ENCODE measurements at regions not wholly inside any gene's neighbourhood (a gene's known extent, or its start where the extent isn't known, plus 50 kb on each side); places are given as distances from the start of the nearest gene placed in this dataset.

DNA sequence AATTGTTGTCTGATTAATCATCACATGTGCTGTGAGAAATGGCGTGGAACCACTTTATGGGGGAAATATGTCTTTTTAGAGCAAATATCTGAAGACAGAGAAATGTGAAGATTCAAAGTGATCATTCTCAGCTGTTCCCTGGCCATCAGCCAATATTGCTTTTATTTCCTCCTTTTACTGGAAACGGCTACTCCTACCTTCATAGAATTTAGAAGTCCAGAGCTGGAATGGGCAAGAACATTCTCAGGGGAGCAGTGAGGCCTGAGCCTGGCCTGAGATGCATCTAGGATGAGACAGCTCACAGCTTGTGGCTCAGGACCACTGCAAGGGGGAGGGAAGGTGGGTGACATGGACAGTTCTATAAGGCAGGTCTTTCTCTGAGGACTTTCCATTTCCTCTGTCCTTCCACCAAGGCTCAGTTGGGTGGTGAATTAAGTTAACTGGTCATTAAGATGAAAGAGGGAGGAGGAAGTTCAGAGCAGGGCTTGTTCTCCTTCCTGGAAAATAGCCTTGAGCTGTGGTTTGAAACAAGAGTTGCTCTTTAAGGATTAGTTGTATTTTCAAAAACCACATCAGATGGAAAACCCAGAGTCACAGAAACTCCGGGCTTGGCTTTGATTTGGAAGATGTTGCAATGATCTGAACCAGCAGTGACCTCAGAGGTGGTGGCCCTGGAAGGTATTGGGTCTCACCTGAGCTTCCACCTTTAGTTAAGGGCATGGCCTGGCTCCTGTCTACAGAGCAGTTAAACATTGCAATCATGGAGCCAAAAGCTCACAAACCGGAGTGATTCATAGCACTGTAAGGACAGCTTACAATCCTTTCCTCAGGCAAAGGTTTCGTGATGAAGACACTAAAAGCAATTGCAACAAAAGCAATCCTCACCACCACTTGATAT is 144.3 kb downstream of the VAPA start:
- TF ChIP-seq, protein P1, sequence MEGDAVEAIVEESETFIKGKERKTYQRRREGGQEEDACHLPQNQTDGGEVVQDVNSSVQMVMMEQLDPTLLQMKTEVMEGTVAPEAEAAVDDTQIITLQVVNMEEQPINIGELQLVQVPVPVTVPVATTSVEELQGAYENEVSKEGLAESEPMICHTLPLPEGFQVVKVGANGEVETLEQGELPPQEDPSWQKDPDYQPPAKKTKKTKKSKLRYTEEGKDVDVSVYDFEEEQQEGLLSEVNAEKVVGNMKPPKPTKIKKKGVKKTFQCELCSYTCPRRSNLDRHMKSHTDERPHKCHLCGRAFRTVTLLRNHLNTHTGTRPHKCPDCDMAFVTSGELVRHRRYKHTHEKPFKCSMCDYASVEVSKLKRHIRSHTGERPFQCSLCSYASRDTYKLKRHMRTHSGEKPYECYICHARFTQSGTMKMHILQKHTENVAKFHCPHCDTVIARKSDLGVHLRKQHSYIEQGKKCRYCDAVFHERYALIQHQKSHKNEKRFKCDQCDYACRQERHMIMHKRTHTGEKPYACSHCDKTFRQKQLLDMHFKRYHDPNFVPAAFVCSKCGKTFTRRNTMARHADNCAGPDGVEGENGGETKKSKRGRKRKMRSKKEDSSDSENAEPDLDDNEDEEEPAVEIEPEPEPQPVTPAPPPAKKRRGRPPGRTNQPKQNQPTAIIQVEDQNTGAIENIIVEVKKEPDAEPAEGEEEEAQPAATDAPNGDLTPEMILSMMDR (IDR thresholded peaks at IDR 0.05) = no peak
- peak overlapping the region; percentile 5 for H3K4me3 Mint-ChIP-seq (ENCODE audit: unreplicated experiment)
- H3K27me3 Mint-ChIP-seq (ENCODE audit: low read depth) = no peaks in the 10 kb centered on the region
- no peaks in the 10 kb centered on the region for H3K9me3 Mint-ChIP-seq (ENCODE audit: low read depth)
- DNase-seq (ENCODE audit: low spot score) = no peak
- H3K4me1 Mint-ChIP-seq (ENCODE audit: low read depth) = peaks cover 60% of the 10 kb centered on the region
- H3K36me3 Mint-ChIP-seq (ENCODE audit: low read depth) = no peaks in the 10 kb centered on the region
- H3K27ac Mint-ChIP-seq (ENCODE audit: unreplicated experiment) = peak overlapping the region; percentile 94

- Mint-ChIP-seq H3K27ac (ENCODE audit: unreplicated experiment) (no peak overlapping the region), H3K36me3 (ENCODE audit: low read depth) (no peaks in the 10 kb centered on the region), H3K4me3 (ENCODE audit: unreplicated experiment) (no peak overlapping the region), H3K27me3 (ENCODE audit: low read depth) (no peaks in the 10 kb centered on the region), H3K9me3 (ENCODE audit: low read depth) (no peaks in the 10 kb centered on the region), H3K4me1 (ENCODE audit: low read depth) (peaks cover 60% of the 10 kb centered on the region)
- TF ChIP-seq, protein P1 (IDR thresholded peaks at IDR 0.05) = no peak
- DNase-seq (ENCODE audit: low spot score) = no peak
Measured at GRCh38 chr18:10059610-10060468, 146.0 kb downstream of the VAPA start.

GRCh38 chr18:10060469-10060782 is 146.6 kb downstream of the VAPA start:
- H3K4me1 Mint-ChIP-seq (ENCODE audit: low read depth) = peaks cover 60% of the 10 kb centered on the region
- H3K27me3 Mint-ChIP-seq (ENCODE audit: low read depth) = no peaks in the 10 kb centered on the region
- TF ChIP-seq, protein P1 (IDR thresholded peaks at IDR 0.05) = no peak
- no peak overlapping the region for H3K27ac Mint-ChIP-seq (ENCODE audit: unreplicated experiment)
- H3K36me3 Mint-ChIP-seq (ENCODE audit: low read depth) = no peaks in the 10 kb centered on the region
- no peaks in the 10 kb centered on the region for H3K9me3 Mint-ChIP-seq (ENCODE audit: low read depth)
- no peak overlapping the region for H3K4me3 Mint-ChIP-seq (ENCODE audit: unreplicated experiment)
- no peak for DNase-seq (ENCODE audit: low spot score)

DNA sequence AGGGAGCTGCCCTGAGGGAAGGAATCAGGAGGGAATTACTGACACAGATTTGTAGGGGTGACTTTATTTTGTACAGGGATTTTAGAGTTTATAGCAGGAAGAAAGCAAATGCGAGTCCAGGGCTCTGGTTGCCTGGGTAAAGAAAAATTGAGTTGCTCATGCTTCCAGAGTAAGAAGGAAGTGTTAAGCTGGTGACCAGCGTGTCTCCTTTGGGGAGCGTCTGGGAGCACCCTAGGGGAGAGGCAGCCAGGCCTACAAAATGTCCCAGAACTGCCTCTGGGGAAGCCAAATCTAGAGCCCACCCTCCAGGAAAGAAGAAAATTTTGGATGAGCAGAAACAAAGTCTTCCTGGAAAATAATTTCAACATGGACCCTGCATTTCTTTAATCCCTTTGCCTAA is 147.0 kb downstream of the VAPA start:
- TF ChIP-seq, protein P1 (IDR thresholded peaks at IDR 0.05) = no peak
- H3K4me1 Mint-ChIP-seq (ENCODE audit: low read depth) = peaks cover 60% of the 10 kb centered on the region
- no peak overlapping the region for H3K27ac Mint-ChIP-seq (ENCODE audit: unreplicated experiment)
- no peak overlapping the region for H3K4me3 Mint-ChIP-seq (ENCODE audit: unreplicated experiment)
- DNase-seq (ENCODE audit: low spot score) = no peak
- H3K9me3 Mint-ChIP-seq (ENCODE audit: low read depth) = no peaks in the 10 kb centered on the region
- H3K36me3 Mint-ChIP-seq (ENCODE audit: low read depth) = no peaks in the 10 kb centered on the region
- H3K27me3 Mint-ChIP-seq (ENCODE audit: low read depth) = no peaks in the 10 kb centered on the region

DNA sequence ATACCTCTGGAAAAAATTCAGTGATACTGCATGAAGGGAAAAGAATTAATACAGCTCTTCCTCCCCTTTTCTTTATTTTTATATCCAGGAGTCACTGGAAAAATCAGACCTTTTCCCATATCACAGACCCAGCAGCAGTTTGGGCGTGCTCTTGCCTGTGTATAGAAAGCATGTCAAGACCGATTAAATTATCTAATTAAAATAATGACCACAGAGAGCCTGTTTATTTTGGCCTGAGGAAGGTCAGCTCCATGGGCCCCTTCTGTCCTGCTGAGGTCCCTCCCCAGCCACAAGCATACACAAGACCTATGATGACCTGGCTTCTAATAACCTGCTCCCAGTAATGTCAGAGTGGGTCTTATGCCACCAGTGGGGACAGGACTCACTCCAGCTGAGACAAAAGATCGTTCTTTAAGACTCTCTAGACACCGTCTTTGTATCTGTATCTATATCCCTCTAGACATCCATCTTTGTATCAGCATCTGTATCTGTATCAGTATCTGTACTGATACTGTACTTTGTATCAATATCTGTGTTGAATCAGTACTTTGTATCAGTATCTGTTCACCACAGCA is 147.8 kb downstream of the VAPA start:
- no peak for DNase-seq (ENCODE audit: low spot score)
- Mint-ChIP-seq H3K36me3 (ENCODE audit: low read depth) (no peaks in the 10 kb centered on the region), H3K27ac (ENCODE audit: unreplicated experiment) (peak overlapping the region; percentile 8), H3K27me3 (ENCODE audit: low read depth) (no peaks in the 10 kb centered on the region), H3K4me3 (ENCODE audit: unreplicated experiment) (no peak overlapping the region), H3K4me1 (ENCODE audit: low read depth) (peaks cover 59% of the 10 kb centered on the region), H3K9me3 (ENCODE audit: low read depth) (no peaks in the 10 kb centered on the region)
- TF ChIP-seq, protein P1 (IDR thresholded peaks at IDR 0.05) = no peak

Measured in chondrocyte (in vitro differentiated cells).